Keratinocyte (primary cell): ENCODE measurements at regions not wholly inside any gene's neighbourhood (a gene's known extent, or its start where the extent isn't known, plus 50 kb on each side); places are given as distances from the start of the nearest gene placed in this dataset.

Experiments used
- EZH2 ChIP-seq: IDR thresholded peaks from one replicate; pipeline ENCODE4 v1.6.1; 2012; ENCODE audit warnings: inconsistent platforms, mild to moderate bottlenecking, low read length, moderate library complexity
- TF ChIP-seq, protein P1 (sequence below), 3 experiments: IDR thresholded peaks in 1 of 3; conservative IDR thresholded peaks in 1 of 3; optimal IDR thresholded peaks in 1 of 3; 2 replicates in 2 of 3; 3 replicates in 1 of 3; pipeline versions ENCODE3 to v1.5.1; 2011; ENCODE audit warnings: low read length in 3 of 3, mild to moderate bottlenecking in 3 of 3, moderate library complexity in 2 of 3, control low read depth in 1 of 3, inconsistent platforms in 1 of 3; ENCODE audit not compliant: insufficient read depth in 2 of 3; ENCODE audit errors: extremely low read depth in 1 of 3

GRCh38 chr12:114742363-114742762 lies 58.4 kb upstream of the TBX3 start:
- TF ChIP-seq, protein P1, sequence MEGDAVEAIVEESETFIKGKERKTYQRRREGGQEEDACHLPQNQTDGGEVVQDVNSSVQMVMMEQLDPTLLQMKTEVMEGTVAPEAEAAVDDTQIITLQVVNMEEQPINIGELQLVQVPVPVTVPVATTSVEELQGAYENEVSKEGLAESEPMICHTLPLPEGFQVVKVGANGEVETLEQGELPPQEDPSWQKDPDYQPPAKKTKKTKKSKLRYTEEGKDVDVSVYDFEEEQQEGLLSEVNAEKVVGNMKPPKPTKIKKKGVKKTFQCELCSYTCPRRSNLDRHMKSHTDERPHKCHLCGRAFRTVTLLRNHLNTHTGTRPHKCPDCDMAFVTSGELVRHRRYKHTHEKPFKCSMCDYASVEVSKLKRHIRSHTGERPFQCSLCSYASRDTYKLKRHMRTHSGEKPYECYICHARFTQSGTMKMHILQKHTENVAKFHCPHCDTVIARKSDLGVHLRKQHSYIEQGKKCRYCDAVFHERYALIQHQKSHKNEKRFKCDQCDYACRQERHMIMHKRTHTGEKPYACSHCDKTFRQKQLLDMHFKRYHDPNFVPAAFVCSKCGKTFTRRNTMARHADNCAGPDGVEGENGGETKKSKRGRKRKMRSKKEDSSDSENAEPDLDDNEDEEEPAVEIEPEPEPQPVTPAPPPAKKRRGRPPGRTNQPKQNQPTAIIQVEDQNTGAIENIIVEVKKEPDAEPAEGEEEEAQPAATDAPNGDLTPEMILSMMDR (optimal IDR thresholded peaks at IDR 0.05 in 1 of 3, IDR thresholded peaks at IDR 0.05 in 1 of 3, conservative IDR thresholded peaks at IDR 0.05 in 1 of 3; ENCODE audit: extremely low read depth in 1 of 3, insufficient read depth in 2 of 3, low read length in 3 of 3): no peak
- no peak for TF ChIP-seq EZH2
